GM12873 (cell line): ENCODE measurements at regions not wholly inside any gene's neighbourhood (a gene's known extent, or its start where the extent isn't known, plus 50 kb on each side); places are given as distances from the start of the nearest gene placed in this dataset.

Experiments
- CTCF ChIP-seq: IDR thresholded peaks from 2 replicates; pipeline ENCODE4 v1.5.1; 2012; ENCODE audit warnings: low read depth, mild to moderate bottlenecking, moderate library complexity, low read length, control low read depth; ENCODE audit not compliant: insufficient read depth; ENCODE audit errors: missing control alignments

GRCh38 chr12:97835541-97835940 is 372.9 kb downstream of the RMST start:
- no peak for TF ChIP-seq CTCF

- TF ChIP-seq CTCF: no peak
Measured at GRCh38 chr12:97837401-97837800, 374.8 kb downstream of the RMST start.

- no peak for TF ChIP-seq CTCF
Measured at GRCh38 chr12:97848051-97848450, 385.4 kb downstream of the RMST start.

- TF ChIP-seq CTCF: no peak
Measured at GRCh38 chr12:97854477-97854876, 391.9 kb downstream of the RMST start.

GRCh38 chr12:97862072-97862471 is 399.5 kb downstream of the RMST start:
- no peak for TF ChIP-seq CTCF

GRCh38 chr12:97875064-97875463 is 412.5 kb downstream of the RMST start:
- no peak for TF ChIP-seq CTCF

GRCh38 chr12:97876780-97877179 is 414.2 kb downstream of the RMST start:
- no peak for TF ChIP-seq CTCF
